NCI-H2227 (cell line): ENCODE measurements at regions not wholly inside any gene's neighbourhood (a gene's known extent, or its start where the extent isn't known, plus 50 kb on each side); places are given as distances from the start of the nearest gene placed in this dataset.

Experiments used
- DNase-seq: peaks from one replicate; lab custom pipeline; 2025; ENCODE audit not compliant: unreplicated experiment; lab: John Stamatoyannopoulos, UW

DNA sequence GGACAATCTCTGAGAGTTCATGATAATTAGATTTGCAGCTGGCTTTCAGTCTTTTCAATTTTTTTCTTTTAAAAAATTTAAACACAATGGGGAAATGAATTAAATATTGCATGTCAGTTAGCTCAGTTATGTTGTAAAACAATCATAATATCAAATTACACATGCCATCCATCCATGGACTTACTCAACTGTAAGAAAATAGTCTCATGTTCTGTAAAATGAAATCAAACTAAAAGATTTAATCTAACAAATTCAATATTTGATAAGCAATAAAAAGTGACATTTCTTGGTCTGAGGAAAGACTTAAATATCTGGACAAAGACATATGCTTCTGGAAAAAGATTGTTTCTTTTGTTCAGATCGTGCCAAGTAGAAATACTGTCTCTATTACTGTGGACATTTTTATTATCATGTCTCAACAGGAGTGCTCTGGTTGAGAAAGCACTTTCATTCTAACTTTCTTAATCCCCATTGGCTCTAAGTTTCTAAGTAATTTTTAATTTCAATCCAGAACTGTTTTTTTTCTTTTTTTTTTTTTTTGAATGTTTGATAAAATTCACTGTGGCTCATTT, 179.2 kb upstream of the FAM3C start:
- DNase-seq, result no peak

DNA sequence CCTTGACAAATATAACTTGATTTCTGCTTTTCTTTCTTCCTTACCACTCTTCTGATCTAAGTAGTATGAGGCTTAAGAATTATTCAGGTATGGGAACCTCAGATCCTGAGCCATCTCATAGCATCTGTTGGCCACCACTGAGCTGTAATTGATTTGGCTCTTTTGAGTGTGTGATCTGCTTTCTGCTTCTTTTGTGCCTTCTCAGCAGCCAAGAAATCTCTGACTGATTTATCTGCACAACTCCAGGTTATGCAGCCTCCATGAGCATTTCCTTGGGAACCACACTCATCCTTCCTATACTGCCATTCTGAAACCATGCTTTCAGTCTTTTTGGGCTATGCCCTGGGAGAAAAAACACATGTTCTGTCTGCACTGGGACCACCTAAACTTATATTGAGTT, 178.0 kb upstream of the FAM3C start:
- no peak for DNase-seq

DNA sequence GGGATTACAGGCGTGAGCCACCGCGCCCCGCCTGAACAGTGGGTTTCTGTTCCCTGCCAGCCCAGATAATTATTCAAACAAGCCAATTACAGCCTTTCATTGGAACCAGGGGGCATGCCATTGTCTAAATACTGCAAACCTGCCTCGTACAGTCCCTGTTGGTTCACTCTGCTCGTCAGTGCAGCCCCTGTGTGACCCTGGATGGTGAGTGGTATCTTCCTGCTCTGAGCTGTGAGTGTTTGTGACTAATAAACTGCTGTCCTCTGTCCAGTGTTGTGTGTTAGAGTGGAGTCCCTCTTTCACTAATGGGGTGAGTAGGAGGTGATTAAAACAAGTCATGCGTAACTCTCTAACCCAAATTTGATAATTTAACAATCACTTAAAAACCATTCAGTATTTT, 176.5 kb upstream of the FAM3C start:
- no peak for DNase-seq

DNA sequence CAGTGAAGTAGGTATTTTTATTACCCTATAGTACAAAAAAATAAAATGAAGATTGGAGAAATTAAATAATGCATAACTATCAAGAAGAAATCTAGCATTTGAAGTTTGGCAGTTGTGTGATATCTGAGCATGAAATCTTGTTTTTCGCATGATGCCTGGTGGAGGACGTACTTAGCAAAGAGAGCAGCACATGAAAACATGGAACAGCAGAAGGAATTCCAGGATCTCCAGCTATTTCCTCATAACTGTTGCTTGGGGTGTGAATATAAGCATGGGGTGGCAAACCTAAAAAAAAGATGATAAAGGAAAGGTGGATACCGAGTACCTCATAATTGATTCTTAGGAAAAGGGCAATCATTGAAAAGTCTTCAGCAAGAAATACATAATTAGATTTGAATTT, 174.3 kb upstream of the FAM3C start:
- DNase-seq, result no peak

DNA sequence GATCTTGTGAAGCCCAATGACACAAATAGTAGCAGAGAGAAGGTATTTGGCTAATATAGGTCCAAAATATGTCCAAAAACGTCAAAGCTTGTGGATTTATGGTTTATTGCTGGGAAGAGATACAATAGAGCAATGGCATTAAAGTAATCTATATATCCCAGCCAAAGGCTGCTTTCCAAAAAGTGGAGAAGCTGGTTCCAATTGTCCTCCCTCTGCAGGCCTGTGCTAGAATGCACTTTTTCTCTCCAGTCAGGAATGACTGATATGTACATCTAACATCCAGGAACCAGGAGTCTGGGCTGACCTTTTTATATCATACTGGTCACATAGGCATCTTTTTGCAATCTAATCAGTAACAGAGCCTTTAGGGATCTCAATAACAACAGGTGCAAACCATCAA, 167.1 kb upstream of the FAM3C start:
- DNase-seq, result no peak

DNA sequence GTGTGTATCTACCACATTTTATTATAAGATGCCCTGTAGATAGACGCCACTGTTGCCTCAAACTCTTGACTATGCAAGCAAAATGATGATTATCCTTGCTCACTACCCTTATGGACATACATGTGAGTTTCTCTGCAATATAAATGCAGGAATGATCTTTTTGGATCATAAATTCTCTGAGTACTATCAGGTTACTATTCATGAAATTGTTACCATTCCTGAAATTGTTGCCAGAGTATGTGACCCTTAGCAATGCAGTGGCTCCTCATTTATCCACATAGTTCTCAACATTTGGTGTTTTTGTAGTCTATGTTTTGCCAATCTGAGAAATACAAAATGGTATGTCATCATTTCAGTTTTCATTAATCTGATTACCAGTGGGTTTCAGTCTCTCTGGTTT, 166.2 kb upstream of the FAM3C start:
- no peak for DNase-seq

DNA sequence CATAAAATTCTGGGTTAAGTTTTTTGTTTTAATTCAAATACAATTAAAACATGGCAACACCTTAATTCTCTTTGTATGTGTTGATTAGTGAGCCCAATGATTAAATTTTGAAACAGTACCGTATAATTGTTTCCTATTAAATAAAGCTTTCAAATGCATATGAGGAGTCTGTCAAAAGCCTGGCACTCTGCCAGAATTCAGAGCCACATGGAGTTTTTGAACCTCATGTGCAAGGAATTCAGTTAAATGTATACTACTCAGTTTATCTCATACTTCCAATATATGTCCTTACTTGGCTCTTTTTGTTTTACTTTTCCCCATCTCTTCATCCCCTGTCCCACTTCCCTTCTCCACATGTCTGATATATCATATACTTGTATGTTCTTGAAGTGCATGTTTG, 165.6 kb upstream of the FAM3C start:
- no peak for DNase-seq

DNA sequence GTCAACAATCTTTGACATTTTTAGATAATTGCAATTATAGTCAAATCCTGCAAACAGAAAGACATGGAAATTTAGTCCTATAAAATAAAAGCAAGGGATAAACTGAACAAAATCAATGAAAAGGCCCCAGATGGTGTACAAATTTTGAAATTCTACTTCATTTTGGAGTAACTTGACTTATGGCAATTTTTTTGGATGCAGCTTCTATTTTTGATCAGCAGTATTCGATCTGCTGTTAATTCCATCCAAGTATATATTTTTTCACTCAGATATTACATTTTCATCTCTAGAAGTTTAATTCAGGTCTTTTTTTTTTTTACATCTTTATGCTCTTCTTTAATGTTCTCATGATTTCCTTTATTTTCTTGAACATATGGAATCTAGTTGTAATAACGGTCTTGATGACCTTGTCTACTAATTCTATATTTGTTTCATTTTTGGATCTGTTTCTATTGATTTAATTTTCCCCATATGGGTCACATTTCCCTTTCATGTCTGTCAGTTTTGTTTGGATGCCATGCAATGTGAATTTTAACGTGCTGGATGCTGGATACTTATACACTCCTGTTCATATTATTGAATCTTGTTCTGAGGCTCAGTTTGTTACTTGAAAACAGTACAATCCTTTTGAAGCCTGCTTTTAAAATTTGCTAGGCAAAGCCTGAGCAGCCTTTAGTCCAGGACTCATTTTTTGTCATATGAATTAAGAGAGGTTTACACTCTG, 164.3 kb upstream of the FAM3C start:
- no peak for DNase-seq

DNA sequence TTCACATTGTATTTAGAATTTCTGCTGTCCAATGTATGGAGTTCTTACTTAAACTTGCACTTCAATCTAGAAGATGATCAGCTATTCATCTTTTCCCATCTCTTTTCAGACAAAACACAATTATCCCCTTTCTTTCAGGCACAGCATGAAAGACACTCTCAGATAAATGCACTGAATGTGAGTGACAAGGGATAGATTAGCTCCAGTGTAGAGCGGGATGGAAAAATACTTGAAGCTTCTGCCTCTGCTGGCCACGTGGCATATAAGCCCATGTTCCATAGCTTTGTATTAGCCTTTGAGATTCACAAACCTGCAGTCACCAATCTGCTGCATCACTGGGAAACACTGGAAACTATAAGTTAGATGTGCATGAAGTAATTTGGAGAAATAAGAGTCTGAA, 162.2 kb upstream of the FAM3C start:
- peak; percentile 86 for DNase-seq

DNA sequence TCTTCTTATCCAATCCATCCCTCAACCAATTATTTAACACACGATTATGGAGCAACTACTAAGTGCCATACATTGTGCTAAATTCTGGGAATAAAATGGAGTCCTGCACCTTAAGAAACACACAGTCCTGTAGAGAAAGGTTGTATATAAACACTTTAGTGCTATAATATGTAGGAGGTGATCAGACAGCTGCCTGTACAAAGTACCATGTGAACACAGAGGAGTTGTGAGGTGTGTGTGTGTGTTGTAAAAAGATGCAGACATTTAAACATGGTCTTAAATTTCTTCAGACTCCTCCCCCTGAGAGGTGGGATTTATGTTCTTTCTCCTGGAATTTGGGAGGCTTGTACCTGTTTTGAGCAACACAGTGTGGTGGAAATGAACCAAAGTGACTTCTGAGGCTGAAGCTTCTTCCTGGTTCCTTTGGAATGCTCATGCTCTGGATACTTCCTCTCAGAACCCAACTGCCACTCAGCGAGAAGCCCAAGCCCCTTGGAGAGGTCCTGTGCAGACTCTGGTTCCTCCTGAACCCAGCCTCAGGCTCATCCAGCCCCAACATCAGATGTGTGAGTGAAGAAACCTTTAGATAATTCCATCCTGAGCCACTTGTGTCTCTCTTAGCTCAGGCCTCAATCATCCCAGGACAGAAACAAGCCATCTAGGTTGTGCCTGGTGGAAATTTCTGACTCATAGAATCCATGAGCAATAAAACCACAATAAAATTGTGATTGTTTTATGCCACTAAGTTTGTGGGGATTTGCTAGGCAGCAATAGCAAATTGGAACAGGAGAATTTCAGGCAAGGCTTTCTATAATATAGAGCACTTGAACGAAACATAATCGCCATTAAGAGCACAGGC, 161.2 kb upstream of the FAM3C start:
- DNase-seq, result no peak

DNA sequence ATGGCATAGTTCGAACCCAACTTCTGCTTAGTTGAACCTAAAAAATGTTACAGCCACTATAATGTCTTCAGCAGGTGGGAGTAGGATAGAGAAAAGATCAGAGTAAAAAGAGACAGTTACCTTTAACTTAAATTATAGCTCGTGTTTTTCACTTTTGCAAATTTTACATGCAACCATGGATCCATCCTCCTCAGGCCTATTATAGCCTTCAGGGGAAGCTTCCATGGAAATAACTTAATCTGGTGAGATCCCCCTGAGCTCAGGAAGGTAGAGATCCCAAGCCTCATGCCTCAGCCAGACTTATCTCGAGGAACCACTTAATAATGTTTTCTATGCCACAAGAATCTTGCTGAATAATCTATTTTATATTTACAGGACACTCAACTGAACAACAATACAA, 159.4 kb upstream of the FAM3C start:
- DNase-seq, result no peak

DNA sequence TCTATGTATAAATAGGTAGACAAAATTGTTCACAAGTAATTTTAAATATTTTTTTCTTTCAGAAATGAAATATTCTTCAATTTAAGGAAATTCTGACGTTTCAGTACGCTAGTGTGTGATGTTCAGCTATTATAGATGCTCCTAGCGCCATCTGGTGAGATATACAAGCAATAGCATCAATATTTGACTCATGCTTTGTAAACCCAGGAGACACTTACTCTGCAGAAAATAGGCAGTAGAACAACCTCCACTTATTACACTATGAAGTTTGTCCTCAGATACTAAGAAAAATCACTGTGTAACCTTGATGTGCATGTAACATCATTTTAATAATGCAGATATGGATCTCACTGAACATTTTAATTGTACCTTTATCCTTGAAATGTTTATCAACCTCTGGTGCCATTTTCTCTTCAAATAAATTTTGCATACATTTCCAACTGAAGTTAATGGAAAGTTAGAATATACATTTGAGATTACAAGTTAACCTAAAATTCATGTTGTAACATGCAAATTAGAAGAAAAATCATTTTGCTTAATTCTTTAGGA, 151.5 kb upstream of the FAM3C start:
- peak; percentile 78 for DNase-seq

DNA sequence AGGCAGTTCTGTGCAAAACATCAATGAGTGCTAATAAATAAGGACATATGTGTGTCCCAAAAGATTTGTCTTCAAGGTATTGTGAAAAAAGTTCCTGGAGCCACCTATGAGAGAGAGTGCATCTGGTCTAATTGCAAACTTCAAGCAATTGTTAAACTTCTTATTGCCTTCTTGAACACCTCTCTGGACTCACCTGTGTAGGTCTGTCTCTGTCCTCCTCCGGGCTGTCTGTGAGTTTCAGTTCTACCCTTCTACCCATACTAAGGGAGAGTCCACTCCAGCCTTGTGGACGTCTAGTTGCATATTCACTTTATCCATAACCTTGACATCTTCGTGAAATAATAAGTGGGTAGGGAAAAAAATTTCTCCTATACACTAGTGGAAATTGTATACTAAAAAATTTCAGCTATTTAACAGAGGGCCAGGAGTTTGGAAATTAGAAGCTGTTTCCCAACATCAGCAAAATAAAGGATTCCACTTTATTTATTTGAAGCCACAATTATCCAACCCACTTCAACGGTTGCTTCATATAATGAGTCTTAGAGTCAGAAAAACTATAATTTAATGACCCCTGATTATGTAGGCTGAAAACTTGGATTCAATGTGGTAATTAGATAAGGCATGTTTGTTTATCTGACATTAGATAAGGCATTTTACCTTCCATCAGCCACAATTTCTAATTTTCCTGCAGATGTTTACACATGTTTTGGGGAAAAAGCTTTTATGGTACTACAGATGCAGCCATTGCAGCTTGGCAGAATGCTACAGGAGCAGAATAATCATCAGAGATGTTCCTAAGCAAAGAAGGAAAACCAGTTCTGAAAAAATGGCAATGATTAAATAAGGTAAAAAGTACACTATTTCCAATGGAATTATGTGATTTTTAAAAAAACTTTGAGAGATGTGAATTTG, 150.8 kb upstream of the FAM3C start:
- peak; percentile 46 for DNase-seq

DNA sequence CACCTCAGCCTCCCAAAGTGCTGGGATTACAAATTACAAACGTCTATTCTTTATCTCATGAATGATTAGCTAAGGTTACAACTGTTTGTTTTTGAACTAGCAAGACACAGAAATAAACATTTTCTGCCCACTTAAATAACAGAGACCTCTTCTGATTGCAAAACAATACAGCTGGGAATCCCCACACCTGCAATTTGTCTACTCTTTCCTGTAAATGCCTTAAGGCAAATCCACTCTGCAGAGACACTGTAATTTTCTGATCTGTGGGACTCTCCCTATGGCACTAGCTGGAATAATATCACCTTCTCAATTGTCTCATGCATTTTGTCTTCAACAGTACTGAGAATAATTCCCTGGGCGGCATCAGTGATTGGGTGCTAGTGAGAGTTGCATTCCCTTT, 149.3 kb upstream of the FAM3C start:
- no peak for DNase-seq

DNA sequence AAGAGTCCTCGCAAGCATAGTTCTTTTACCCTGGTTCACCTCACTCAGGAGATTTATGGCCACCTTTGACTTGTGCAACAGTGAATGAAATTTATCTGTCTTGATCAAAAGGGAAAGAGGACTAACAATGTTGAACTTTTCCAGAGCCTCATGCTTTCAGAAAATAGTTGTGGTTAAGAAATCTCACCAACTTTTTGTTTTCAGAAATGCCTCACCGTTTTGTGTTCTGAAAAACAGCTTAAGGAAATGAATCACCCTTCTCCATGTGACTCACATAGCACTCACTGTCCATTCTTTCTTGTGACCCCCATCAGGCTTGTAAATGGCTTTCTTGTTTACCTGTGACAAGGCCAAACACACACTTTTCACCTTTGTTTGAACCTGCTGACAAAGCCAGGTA, 148.6 kb upstream of the FAM3C start:
- no peak for DNase-seq

DNA sequence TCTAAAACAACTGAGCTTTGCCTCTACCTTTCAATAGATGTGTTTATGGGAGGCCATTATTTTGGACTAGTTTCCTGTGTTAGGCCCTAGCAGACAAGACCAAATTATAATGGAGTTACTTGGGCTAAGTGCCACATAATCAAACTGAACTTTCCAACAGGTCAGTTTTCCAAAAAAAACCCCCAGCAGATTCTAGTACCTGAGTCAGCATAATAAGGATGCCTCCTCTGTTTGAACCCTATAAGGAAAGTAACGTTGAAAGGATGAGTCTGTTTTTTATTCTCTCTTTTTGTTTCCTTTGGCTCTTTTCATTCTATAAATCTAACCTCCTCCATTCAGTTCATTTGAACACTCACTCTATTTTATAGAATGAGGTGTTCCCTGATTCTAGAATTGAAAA, 148.1 kb upstream of the FAM3C start:
- no peak for DNase-seq

DNA sequence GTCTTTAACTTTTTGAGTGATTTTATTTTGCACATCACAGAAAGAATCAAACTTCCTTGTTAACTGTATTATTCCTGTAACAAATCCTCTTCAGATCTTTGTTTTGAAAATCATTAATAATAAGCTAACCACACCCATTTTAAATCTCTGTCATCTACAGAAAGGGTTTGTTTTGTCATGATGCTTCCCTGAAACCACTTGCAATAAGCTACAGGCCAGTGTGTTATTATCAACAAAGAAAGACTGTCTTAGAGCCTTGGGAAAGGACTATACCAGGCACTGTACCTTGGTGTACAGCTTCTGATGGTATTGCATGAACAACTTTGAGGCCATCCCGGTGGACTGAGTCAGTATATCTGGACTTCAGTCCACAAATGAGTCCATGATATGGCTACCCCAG, 145.3 kb upstream of the FAM3C start:
- DNase-seq, result no peak

DNA sequence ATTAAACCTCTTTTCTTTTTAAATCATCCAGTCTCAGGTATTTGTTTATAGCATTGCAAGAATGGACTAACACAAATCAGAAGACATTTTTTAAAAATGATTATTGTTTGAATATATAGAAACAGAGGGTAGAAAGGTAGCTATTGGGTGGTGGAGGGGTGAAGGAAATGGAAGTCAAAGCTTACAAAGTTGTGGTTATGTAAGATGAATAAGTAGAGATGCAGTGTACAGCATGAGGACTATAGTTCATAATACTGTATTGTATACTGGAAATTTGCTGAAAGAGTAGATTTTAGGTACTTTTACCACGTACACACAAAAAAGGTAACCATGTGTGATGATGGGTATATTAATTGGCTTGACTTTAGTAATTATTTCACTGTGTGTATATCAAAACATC, 144.0 kb upstream of the FAM3C start:
- no peak for DNase-seq

DNA sequence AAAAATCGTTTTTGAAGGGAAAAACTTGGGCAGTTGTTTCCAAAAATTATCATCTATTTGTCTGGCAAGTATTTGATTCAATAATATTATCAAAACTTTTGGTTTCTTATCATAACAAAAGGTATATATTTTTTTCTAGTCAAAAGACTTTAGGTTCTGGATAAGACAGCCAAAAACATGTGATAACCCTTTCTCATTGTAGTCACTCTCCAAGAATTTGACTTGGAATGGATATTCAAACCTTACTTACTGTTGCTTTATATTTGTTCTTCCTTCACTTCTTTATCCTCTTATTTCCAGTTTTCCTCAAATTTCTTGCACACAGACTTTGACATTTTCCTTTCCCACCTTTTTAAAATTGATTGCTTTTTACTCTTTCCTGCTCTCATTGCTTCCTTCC, 140.9 kb upstream of the FAM3C start:
- no peak for DNase-seq

DNA sequence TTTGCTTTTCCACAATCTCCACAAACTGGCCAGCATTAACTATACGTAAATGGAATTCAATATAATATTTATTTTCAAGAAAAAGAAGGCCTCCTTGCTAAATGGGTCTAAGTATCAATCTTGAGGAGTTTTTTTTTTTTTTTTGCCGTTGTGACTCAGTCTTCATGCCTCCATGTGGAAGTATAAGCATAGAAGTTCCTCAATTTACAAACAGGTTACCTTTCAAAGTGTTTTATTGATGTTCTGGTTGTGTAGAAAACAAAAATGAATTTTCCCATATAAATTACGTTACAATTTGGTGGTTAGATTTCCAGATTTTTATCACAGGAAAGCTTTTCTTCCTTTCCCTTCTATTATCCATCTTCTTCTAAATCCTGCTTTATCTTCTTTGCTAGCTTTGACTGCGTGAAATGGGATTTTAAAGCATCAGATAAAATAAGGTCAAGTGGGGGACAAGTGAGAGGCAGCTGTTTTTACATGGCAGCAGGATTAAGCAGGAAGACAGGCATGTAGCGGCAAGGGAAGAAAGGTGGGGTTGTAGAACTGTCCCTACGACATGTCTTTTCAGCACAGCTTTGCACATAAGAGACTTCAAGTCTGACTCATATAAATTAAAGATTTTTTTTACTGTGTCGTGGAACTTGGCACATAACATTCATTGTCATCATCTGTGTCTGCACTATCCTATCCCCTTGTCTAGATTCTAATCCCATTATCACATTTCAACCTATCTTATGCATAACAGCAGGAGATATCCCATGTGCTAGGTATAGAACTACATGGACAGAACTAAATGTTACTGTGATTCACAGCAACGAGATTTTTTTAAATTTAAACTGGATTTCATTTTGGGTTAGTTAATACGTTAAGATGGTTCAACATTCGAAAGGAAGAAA, 135.3 kb upstream of the FAM3C start:
- no peak for DNase-seq
